MCF 10A (cell line): ENCODE measurements at regions not wholly inside any gene's neighbourhood (a gene's known extent, or its start where the extent isn't known, plus 50 kb on each side); places are given as distances from the start of the nearest gene placed in this dataset.

ENCODE experiments used
- BruUV-seq: library from RNA; stranded (reverse); fragments of 400-500 nt; replicated peaks from 2 replicates; lab custom pipeline; 2021; lab: Mats Ljungman, UMichigan
- CTCF ChIA-PET: fragments of 300-600 bp; sonication (Branson Sonifier 250); formaldehyde crosslinking; extraction: SDS; loops from one replicate; lab custom pipeline; 2021; ENCODE audit warnings: antibody characterized with exemption, inconsistent platforms; lab: Yijun Ruan, JAX
- POLR2A ChIA-PET: fragments of 300-600, 350-650 bp; sonication (Branson Sonifier 250); formaldehyde crosslinking; extraction: SDS; loops from one replicate; lab custom pipeline; 2020; ENCODE audit warnings: antibody characterized with exemption, inconsistent platforms; lab: Yijun Ruan, JAX
- DNase-seq: peaks from one replicate; pipeline ENCODE4 v3.0.0-alpha.2; 2018; ENCODE audit not compliant: unreplicated experiment
- H3K27ac Mint-ChIP-seq: one replicate; pipeline ENCODE4 v1.8.0; 2022; ENCODE audit warnings: mild to moderate bottlenecking, low read depth, mixed read lengths; ENCODE audit not compliant: unreplicated experiment
- H3K27me3 Mint-ChIP-seq: one replicate; pipeline ENCODE4 v1.8.0; 2022; ENCODE audit warnings: mixed read lengths; ENCODE audit not compliant: insufficient read depth, unreplicated experiment
- H3K36me3 Mint-ChIP-seq: one replicate; pipeline ENCODE4 v1.8.0; 2022; ENCODE audit warnings: mild to moderate bottlenecking, moderate library complexity, mixed read lengths; ENCODE audit not compliant: insufficient read depth, unreplicated experiment
- H3K4me1 Mint-ChIP-seq: one replicate; pipeline ENCODE4 v1.8.0; 2022; ENCODE audit warnings: mixed read lengths; ENCODE audit not compliant: insufficient read depth, unreplicated experiment
- H3K4me3 Mint-ChIP-seq: one replicate; pipeline ENCODE4 v1.8.0; 2022; ENCODE audit warnings: mild to moderate bottlenecking, moderate library complexity, mixed read lengths; ENCODE audit not compliant: unreplicated experiment
- H3K9me3 Mint-ChIP-seq: one replicate; pipeline ENCODE4 v1.8.0; 2022; ENCODE audit warnings: mixed read lengths; ENCODE audit not compliant: unreplicated experiment
- intact Hi-C: fragments of 100-400 bp; cut with micrococcal nuclease; formaldehyde crosslinking; loops from 2 replicates; pipeline ENCODE4 v1.14.1; 2022
- TF ChIP-seq, protein P1 (sequence below): fragments of 200-600 bp; IDR thresholded peaks from one replicate; pipeline ENCODE4 v1.8.0; 2022; ENCODE audit warnings: antibody characterized with exemption, mild to moderate bottlenecking; ENCODE audit not compliant: unreplicated experiment

DNA sequence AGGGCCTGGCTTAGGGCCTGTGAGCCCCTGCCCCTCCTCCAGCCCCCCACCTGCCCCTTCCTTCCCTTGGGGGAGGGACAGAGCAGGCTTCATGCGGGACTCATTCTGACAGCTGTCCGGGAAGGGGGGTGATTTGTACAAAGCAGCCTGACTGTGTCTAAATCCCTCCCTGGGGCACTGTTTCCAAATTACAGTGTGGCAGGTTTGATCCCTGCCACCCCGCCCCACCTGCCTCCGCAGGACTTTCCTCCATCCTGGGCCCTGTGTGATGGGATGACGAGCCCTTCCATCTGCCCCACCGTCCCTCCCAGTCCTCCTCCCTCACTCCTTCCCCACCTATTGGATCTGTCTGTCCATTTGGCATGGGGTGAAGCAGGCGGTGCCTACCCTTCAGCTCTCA, 363.9 kb downstream of the BCL11B start:
- Mint-ChIP-seq H3K4me1 (peaks cover 45% of the 10 kb centered on the region), H3K36me3 (peaks cover 6% of the 10 kb centered on the region), H3K9me3 (no peaks in the 10 kb centered on the region), H3K27ac (no peak overlapping the region), H3K27me3 (no peaks in the 10 kb centered on the region), H3K4me3 (no peak overlapping the region)
- DNase-seq, result peak; percentile 47
- intact Hi-C loops, result loop anchor here (5.0 to 10.0 kb wide), 2 partner anchors 284 to 357 kb away; no protein-coding TSS in a partner anchor
- POLR2A ChIA-PET, result interaction anchor here (0.7 to 1.9 kb wide), 3 partner anchors 50 to 410 kb away, joined by 3 to 7 read pairs (median 3); no protein-coding TSS in a partner anchor
- BruUV-seq, result no TSS peak
- TF ChIP-seq, protein P1, sequence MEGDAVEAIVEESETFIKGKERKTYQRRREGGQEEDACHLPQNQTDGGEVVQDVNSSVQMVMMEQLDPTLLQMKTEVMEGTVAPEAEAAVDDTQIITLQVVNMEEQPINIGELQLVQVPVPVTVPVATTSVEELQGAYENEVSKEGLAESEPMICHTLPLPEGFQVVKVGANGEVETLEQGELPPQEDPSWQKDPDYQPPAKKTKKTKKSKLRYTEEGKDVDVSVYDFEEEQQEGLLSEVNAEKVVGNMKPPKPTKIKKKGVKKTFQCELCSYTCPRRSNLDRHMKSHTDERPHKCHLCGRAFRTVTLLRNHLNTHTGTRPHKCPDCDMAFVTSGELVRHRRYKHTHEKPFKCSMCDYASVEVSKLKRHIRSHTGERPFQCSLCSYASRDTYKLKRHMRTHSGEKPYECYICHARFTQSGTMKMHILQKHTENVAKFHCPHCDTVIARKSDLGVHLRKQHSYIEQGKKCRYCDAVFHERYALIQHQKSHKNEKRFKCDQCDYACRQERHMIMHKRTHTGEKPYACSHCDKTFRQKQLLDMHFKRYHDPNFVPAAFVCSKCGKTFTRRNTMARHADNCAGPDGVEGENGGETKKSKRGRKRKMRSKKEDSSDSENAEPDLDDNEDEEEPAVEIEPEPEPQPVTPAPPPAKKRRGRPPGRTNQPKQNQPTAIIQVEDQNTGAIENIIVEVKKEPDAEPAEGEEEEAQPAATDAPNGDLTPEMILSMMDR, result no peak
- CTCF ChIA-PET, result interaction anchor here (1.0 kb wide), 1 partner anchor 359 kb away, joined by 3 read pairs; no protein-coding TSS in a partner anchor

DNA sequence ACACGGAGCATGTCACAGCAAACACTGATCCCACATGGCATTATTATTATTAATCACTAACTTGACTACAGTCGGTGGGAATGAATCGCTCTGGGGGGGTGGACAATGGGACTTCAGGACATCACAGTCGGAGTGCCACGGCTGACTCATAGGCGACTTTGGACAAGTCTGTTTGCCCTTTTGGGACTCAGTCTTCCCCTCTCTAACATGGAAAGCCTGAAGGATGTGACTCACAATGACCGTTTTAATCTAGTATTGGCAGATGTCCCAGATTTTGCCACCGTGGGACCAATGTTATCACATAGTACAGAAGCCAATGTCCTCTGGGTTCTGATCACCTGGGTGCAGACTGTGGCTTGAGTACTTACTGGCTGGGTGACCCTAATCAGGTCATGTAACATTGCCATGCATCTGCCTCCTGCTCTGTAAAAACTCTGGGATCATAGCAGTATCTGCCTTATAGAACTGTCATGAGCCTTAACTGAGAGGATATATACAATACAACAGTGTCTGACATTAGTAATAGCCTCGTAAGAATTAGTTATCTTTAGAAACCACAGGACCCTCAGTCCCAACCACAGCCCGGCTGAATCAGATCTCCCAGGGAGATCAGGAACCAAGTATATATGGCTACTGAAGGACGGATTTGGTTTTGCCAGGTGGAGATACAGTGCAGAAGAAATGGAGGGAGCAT, 362.6 kb downstream of the BCL11B start:
- Mint-ChIP-seq H3K36me3 (no peaks in the 10 kb centered on the region), H3K4me3 (no peak overlapping the region), H3K27me3 (no peaks in the 10 kb centered on the region), H3K4me1 (peaks cover 39% of the 10 kb centered on the region), H3K9me3 (no peaks in the 10 kb centered on the region), H3K27ac (no peak overlapping the region)
- ChIA-PET CTCF (no interaction called here), POLR2A (interaction anchor here (1.0 kb wide), 1 partner anchor 114 kb away, joined by 3 read pairs; no protein-coding TSS in a partner anchor)
- BruUV-seq, result no TSS peak
- DNase-seq, result peak; percentile 87
- TF ChIP-seq, protein P1, result no peak
- intact Hi-C loops, result loop anchor here (5.0 to 10.0 kb wide), 2 partner anchors 283 to 355 kb away; no protein-coding TSS in a partner anchor

DNA sequence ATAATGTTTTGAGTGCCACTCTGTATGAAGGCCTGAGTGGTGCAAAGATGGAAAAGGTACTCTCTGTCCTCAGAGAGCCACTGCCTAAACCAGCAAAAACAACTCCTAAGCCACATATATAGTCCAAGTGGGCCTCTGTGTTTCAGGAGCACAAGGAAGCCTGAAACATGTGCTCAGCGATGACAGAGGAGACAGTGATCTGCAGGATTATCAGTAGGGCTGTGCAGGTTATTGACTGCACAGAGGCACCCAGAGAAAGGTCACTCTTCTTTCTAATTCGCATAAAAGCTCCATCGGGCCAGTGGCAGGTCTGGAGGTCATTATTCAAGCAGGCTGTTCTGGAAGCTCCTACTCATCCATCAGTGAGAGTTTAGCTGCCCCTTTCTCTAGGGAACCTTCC, 361.9 kb downstream of the BCL11B start:
- Mint-ChIP-seq H3K27me3 (no peaks in the 10 kb centered on the region), H3K27ac (no peak overlapping the region), H3K36me3 (no peaks in the 10 kb centered on the region), H3K4me1 (peaks cover 34% of the 10 kb centered on the region), H3K4me3 (no peak overlapping the region), H3K9me3 (no peaks in the 10 kb centered on the region)
- no peak for DNase-seq
- TF ChIP-seq, protein P1, result no peak
- intact Hi-C loops, result no loop called here
- POLR2A ChIA-PET, result interaction anchor here (1.0 kb wide), 1 partner anchor 113 kb away, joined by 3 read pairs; no protein-coding TSS in a partner anchor
- BruUV-seq, result no TSS peak
- CTCF ChIA-PET, result interaction anchor here (0.5 kb wide), 1 partner anchor 19 kb away, joined by 3 read pairs; no protein-coding TSS in a partner anchor

DNA sequence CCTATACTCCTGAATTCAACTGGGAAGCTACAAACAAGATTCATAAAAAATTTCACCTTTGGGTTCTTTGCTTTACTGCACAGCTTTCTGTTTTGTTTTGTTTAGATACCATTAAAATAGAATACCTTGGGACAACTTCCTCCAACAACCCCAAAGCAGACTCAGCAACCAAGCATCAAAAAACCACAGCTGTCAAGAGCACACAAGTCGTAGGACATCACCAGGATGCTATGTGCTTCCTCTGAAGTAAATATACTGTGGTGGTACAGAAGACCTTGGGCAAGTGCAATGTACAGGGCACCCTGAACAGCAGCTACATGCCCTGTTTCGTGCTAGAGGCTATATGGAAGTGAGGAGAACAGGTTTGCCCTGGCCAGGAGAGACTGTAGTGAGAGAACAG, 359.3 kb downstream of the BCL11B start:
- intact Hi-C loops, result no loop called here
- POLR2A ChIA-PET, result interaction anchor here (0.6 kb wide), 2 partner anchors 81 to 87 kb away, joined by 3 to 4 read pairs; no protein-coding TSS in a partner anchor
- H3K27me3 Mint-ChIP-seq, result peaks cover 13% of the 10 kb centered on the region
- H3K9me3 Mint-ChIP-seq, result no peaks in the 10 kb centered on the region
- TF ChIP-seq, protein P1, result no peak
- H3K27ac Mint-ChIP-seq, result no peak overlapping the region
- no peak for DNase-seq
- CTCF ChIA-PET, result interaction anchor here (0.6 to 1.1 kb wide), 3 partner anchors 19 to 395 kb away, joined by 3 to 7 read pairs (median 5); no protein-coding TSS in a partner anchor
- no peaks in the 10 kb centered on the region for H3K36me3 Mint-ChIP-seq
- H3K4me1 Mint-ChIP-seq, result peaks cover 25% of the 10 kb centered on the region
- H3K4me3 Mint-ChIP-seq, result no peak overlapping the region
- BruUV-seq, result no TSS peak
